ENCODE measurements at regions not wholly inside any gene's neighbourhood (a gene's known extent, or its start where the extent isn't known, plus 50 kb on each side); places are given as distances from the start of the nearest gene placed in this dataset.
"Not testable (repeated sequence)": the region's sequence is repeated elsewhere in the genome, so short reads cannot be mapped to it uniquely, and the experiment has no call there.

DNA sequence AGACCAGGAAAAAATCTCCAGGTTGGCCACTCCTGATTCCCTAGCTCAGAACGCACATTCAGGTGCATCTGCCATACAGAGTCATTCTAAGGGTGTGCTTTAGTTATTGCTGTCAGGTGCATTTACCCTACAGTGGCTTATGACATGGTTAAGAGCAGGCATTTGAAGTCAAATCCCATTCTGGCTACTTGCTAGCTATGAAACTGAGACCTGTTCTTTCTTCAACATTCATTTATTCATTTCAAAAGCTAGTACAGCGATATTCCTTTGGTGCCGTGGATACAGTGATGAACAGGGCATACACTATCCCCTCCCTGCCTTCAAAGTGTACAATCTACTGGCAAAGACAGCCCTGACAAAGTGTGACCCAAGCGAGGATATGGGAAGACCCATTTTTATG, 508.3 kb downstream of the NPIPA7 start:
- no peak for DNase-seq

- no peak for DNase-seq
Measured at GRCh38 chr16:16890964-16891363, 512.0 kb downstream of the NPIPA7 start.

GRCh38 chr16:16904601-16905000, 525.7 kb downstream of the NPIPA7 start:
- DNase-seq, result no peak

DNA sequence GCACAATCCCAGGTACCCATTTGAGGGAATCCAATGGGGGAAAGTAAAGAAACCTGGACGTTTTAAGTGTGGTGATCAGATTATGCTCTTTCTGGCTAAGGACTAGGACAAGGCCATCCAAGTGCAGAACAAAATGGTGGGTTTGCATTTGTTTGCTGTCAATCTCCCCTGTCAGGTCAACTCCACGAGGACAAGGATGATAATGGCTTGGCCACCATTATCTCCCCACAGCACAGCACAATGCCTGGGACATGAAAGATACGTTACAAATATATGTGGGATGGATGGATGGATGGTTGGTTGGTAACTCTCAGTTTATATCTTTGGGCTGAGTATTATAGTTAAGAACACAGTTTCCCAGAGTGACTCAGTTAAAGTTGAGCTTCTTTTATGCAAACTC, 526.9 kb downstream of the NPIPA7 start:
- DNase-seq, result no peak

- DNase-seq, result no peak
Measured at GRCh38 chr16:16907089-16907488, 528.1 kb downstream of the NPIPA7 start.

DNA sequence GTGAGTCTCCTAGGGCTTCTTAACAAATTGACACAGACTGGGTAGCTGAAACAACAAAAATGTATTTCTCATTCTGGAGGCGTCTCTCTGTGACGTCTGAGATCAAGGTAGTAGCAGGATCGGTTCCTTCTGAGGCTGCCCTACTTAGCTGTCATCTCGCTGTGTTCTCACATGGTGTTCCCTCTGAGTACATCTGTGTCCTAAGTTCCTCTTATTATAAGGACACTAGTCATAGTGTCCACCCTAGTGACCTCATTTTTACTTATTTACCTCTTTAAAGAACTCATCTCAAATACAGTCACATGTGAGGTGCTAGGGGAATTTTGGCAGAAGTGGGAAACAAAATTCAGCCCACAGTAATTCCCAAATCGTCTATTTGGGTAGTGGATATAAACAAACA, 529.1 kb downstream of the NPIPA7 start:
- DNase-seq, result no peak

GRCh38 chr16:16909126-16909525, 530.2 kb downstream of the NPIPA7 start:
- no peak for DNase-seq

- DNase-seq, result no peak
Measured at GRCh38 chr16:16910666-16911065, 531.7 kb downstream of the NPIPA7 start.

GRCh38 chr16:16915771-16916170, 536.8 kb downstream of the NPIPA7 start:
- DNase-seq, result no peak

DNA sequence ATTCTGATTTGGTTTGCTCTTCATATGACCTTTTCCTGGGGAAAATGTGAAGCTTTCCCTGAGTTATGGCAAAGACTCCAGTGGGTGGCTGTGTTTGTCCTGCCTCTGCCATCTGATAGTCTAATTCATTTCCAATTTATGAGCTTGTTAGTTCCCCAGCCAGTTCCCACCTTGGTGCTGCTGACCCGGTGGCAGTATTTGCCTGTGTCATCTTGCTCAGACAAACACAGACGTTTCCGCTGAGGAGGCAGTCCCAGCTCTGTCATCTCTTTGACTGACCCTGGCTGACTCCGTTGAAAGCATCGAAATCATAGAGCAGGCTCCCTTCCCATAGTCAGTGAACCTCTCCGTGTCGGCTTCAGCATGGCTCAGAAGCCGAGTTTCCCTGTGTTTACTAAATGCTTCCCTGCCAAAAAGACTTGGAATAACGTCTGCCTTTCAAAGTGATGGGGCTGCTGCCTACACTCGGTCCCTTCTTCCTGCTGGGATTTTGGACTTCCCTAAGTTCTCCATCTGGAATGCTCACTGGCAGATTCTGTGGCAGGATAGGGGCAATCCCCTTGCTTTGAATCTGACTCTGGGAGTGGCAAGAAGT, 538.3 kb downstream of the NPIPA7 start:
- no peak for DNase-seq

GRCh38 chr16:16923479-16923878, 544.5 kb downstream of the NPIPA7 start:
- no peak for DNase-seq

DNA sequence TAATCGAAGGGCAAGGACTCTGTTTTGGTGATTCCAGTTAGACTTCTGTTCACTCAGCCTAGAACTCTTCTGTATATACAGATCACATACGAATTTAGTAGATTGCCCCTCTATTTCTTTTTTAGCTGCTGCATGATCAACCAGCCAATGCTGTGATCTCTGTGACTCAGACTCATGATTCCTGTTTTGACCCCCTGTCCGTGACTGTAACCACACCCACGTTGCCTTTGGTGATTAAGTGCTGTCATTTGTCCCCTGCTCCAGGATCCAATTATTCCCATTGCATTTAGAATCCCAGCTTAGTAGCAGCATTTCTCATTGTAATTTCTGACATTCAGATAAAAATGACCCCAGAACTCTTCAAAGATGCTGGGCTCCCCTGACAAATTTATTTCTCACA, 545.7 kb downstream of the NPIPA7 start:
- DNase-seq, result no peak

DNA sequence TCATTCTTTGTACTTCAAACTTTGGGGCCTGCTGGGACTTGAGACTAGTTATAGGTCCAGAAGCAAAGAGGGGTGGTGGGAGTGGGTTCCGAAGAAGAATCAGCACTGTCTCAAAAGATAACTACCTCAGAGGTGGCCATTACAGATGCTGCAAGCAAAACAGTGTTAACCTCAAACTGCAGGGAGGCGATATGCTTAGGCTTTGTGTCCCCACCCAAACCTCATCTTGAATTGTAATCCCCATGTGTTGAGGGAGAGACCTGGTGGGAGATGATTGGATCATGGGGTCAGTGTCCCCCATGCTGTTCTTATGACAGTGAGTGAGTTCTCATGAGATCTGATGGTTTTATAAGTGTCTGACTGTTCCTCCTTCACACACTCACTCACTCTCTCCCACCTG, 545.3 kb downstream of the XYLT1 start:
- no peak for DNase-seq

- DNase-seq, result no peak
Measured at GRCh38 chr16:16928532-16929109, 542.1 kb downstream of the XYLT1 start.

DNA sequence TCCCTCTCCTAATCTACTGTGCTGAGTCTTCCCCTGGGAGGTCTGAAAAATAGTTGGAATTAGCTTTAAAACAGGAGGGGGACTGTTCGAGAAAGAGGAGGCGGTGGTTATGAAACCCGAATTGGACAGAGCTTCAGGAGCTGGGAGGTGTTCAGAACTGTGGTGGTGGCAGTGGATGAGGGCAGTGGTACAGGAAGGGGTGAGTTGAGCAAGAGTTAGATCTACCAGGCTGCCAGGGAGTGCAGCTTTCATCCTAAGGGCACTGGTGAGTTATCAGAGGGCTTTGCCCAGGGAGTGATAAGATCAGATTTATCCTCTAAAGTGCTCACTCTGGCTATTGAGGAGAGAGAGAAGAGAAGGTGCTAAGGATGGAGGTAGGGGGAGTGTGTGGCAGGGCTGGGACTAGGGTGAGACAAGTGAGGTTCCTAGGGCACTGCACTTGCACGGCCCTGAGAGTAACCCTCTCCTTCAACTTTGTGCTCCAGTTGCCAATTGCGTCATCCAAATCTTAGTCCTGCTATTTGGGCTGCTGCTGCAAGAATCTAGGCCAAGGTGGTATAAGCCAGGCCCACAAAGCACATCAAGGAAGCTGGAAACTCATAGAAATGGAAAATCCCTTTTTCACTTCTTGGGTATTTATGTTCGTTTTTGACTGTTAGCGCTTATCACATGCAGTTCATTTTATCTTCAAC, 540.3 kb downstream of the XYLT1 start:
- no peak for DNase-seq

- DNase-seq, result no peak
Measured at GRCh38 chr16:16933861-16934260, 536.9 kb downstream of the XYLT1 start.

GRCh38 chr16:16934660-16935059, 536.1 kb downstream of the XYLT1 start:
- no peak for DNase-seq

- DNase-seq, result not testable (repeated sequence)
Measured at GRCh38 chr16:16935909-16936308, 534.9 kb downstream of the XYLT1 start.

GRCh38 chr16:16937576-16937975, 533.2 kb downstream of the XYLT1 start:
- no peak for DNase-seq

GRCh38 chr16:16938009-16938408, 532.8 kb downstream of the XYLT1 start:
- no peak for DNase-seq

DNA sequence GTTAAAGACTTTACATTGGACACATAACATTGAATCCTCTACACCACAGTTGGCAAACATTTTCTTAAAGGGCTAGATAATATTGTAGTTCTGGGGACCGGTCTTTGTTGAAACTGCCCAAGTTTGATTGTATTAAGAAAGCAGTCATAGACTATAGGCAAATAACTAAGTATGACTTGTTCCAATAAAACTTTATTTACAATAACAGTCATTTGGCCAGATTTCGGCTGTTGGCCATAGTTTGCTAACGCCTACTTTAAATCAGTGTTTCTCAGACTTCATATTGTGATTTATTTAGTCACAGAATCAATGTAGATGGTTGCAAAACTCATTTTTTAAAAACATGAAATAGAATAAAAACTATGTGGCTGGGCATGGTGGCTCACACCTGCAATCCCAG, 531.8 kb downstream of the XYLT1 start:
- DNase-seq, result no peak

- no peak for DNase-seq
Measured at GRCh38 chr16:16940351-16940750, 530.4 kb downstream of the XYLT1 start.

DNA sequence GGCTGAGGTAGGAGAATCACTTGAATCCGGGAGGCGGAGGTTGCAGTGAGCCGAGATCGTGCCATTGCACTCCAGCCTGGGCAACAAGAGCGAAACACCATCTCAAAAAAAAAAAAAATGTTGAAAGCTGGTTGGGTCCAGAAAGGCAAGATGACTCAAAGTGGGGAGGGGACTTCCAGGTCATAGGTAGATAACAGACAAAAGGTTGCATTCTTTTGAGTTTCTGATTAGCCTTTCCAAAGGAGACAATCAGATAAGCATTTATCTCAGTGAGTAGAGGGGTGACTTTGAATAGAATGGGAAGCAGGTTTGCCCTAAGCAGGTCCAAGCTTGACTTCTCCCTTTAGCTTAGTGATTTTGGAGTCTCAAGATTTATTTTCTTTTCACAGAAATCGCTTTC, 527.9 kb downstream of the XYLT1 start:
- not testable (repeated sequence) for DNase-seq

DNA sequence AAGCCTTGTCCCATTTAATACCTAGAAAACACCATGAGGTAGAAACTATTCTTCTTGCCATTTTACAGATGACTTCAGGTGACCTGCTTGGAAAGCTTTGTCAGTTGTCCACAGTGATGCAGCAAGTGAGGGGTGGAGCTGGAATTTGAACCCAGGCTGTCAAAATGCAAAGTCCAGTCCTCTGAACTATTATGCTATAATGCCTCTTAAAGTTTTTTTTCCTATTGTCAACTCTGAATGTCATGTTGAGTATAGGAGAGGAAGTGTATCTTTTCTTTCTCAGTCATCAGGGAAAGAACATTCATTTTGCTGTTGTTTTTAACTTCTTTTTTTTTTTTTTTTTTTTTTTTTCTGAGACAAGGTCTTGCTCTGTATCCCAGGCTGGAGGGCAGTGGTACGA, 525.6 kb downstream of the XYLT1 start:
- DNase-seq, result no peak

DNA sequence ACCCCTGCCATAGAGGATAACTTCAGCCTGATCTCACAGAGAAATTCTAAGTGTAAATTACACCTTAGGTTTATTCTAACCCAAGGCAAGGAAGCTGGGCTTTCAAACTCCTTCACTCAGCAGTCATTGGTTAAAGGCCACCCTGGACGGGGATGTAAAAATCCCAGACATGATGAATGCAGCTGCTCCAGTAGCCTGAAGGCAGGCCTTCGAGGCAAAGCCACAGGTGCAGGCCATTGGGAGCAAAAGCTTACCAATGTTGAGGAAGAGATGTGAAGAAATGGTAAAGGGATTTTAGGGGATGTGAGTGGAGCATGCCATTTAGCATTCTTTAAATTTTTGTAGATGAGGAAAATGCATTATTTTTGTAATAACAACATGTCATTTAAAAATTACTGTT, 514.4 kb downstream of the XYLT1 start:
- DNase-seq, result no peak
